ENCODE measurements at regions not wholly inside any gene's neighbourhood (a gene's known extent, or its start where the extent isn't known, plus 50 kb on each side); places are given as distances from the start of the nearest gene placed in this dataset.

- DNase-seq: no peak
These were observed 410.5 kb downstream of the CTTN start for GRCh38 chr11:70808686-70809375.

GRCh38 chr11:70810133-70810532 is 411.8 kb downstream of the CTTN start:
- DNase-seq: no peak

GRCh38 chr11:70810681-70811080 is 412.4 kb downstream of the CTTN start:
- no peak for DNase-seq

GRCh38 chr11:70811483-70811882 is 413.2 kb downstream of the CTTN start:
- no peak for DNase-seq

GRCh38 chr11:70811915-70812314 is 413.6 kb downstream of the CTTN start:
- DNase-seq: no peak

- DNase-seq: no peak
These were observed 414.1 kb downstream of the CTTN start for GRCh38 chr11:70812472-70812871.

GRCh38 chr11:70813651-70814050 is 415.3 kb downstream of the CTTN start:
- no peak for DNase-seq

GRCh38 chr11:70815485-70815832 is 417.1 kb downstream of the CTTN start:
- no peak for DNase-seq

GRCh38 chr11:70816156-70816678 is 417.9 kb downstream of the CTTN start:
- no peak for DNase-seq

- DNase-seq: no peak
These were observed 420.0 kb downstream of the CTTN start for GRCh38 chr11:70818351-70818750.

GRCh38 chr11:70819022-70819421 is 420.7 kb downstream of the CTTN start:
- no peak for DNase-seq

GRCh38 chr11:70820311-70820710 is 422.0 kb downstream of the CTTN start:
- no peak for DNase-seq

GRCh38 chr11:70820712-70821111 is 422.4 kb downstream of the CTTN start:
- DNase-seq: no peak

- no peak for DNase-seq
These were observed 425.4 kb downstream of the CTTN start for GRCh38 chr11:70823771-70824170.

- no peak for DNase-seq
These were observed 426.4 kb downstream of the CTTN start for GRCh38 chr11:70824605-70825245.

- DNase-seq: peak; percentile 33
These were observed 426.4 kb downstream of the SHANK2 start for GRCh38 chr11:70825893-70826540.

- DNase-seq: peak; percentile 53
These were observed 425.6 kb downstream of the SHANK2 start for GRCh38 chr11:70826541-70827335.

GRCh38 chr11:70828593-70829082 is 423.7 kb downstream of the SHANK2 start:
- peak; percentile 52 for DNase-seq

GRCh38 chr11:70829134-70829885 is 423.1 kb downstream of the SHANK2 start:
- no peak for DNase-seq

GRCh38 chr11:70829886-70830272 is 422.5 kb downstream of the SHANK2 start:
- DNase-seq: no peak

GRCh38 chr11:70833011-70833410 is 419.4 kb downstream of the SHANK2 start:
- DNase-seq: no peak

GRCh38 chr11:70833554-70833953 is 418.8 kb downstream of the SHANK2 start:
- DNase-seq: no peak
